ENCODE measurements at regions not wholly inside any gene's neighbourhood (a gene's known extent, or its start where the extent isn't known, plus 50 kb on each side); places are given as distances from the start of the nearest gene placed in this dataset.

- Histone ChIP-seq H3K23ac (ENCODE audit: insufficient read length) (no peak overlapping the region), H3K14ac (ENCODE audit: insufficient read length) (no peak overlapping the region), H3K4me3 (ENCODE audit: extremely low read depth in 1 of 4, insufficient read depth in 2 of 4, low read depth in 3 of 4, low read length in 4 of 4) (no peak overlapping the region), H3K79me1 (ENCODE audit: low read depth, low read length) (no peaks in the 10 kb centered on the region), H3K27ac (ENCODE audit: low read depth, low read length) (no peak overlapping the region), H3K27me3 (replicated peaks in 1 of 4; ENCODE audit: control insufficient read depth in 3 of 4, extremely low read depth in 1 of 4, insufficient read depth in 3 of 4, low read length in 3 of 4) (no peaks in the 10 kb centered on the region), H2BK12ac (ENCODE audit: low read depth, low read length) (no peak overlapping the region), H3K4me2 (ENCODE audit: insufficient read depth in 1 of 2, low read depth in 2 of 2, low read length in 2 of 2) (no peak overlapping the region), H3K56ac (replicated peaks; ENCODE audit: insufficient read length, low read depth, low read length) (no peak overlapping the region), H2BK20ac (ENCODE audit: low read length) (no peak overlapping the region), H4K91ac (replicated peaks; ENCODE audit: insufficient read length, low read length) (no peak overlapping the region), H3K18ac (ENCODE audit: extremely low read depth, low read length) (no peak overlapping the region), H2AK5ac (ENCODE audit: low read depth, low read length) (no peak overlapping the region), H4K20me1 (replicated peaks in 1 of 2; ENCODE audit: control insufficient read depth in 1 of 2, insufficient read depth in 2 of 2, low read length in 2 of 2) (no peaks in the 10 kb centered on the region), H2BK15ac (ENCODE audit: low read length) (no peak overlapping the region), H3K36me3 (ENCODE audit: control insufficient read depth in 2 of 4, insufficient read depth in 4 of 4, low read length in 3 of 4) (no peaks in the 10 kb centered on the region), H2BK120ac (replicated peaks; ENCODE audit: low read depth, low read length) (no peak overlapping the region), H3K9ac (replicated peaks in 1 of 4; ENCODE audit: extremely low read depth in 1 of 4, low read depth in 3 of 4, low read length in 3 of 4) (no peak overlapping the region), H3K4me1 (replicated peaks in 1 of 4; ENCODE audit: control insufficient read depth in 3 of 4, insufficient read depth in 4 of 4, low read length in 3 of 4) (peaks cover 8 to 15% (median 11%) of the 10 kb centered on the region in 4 experiments; a peak in 6 of 7 replicates), H4K8ac (ENCODE audit: extremely low read depth, insufficient read depth, low read length) (no peak overlapping the region), H3K79me2 (ENCODE audit: control insufficient read depth in 1 of 2, insufficient read depth in 2 of 2, low read length in 2 of 2) (no peaks in the 10 kb centered on the region), H2BK5ac (ENCODE audit: low read depth, low read length) (no peak overlapping the region), H3K23me2 (ENCODE audit: low read depth, low read length) (no peaks in the 10 kb centered on the region), H2AFZ (ENCODE audit: low read length) (no peak overlapping the region), H3K4ac (replicated peaks; ENCODE audit: insufficient read length, low read depth, low read length) (no peak overlapping the region), H3K9me3 (ENCODE audit: insufficient read depth in 2 of 2, low read depth in 1 of 2, low read length in 1 of 2) (no peaks in the 10 kb centered on the region), H4K5ac (ENCODE audit: insufficient read length, low read depth, low read length) (no peak overlapping the region)
- ChIA-PET CTCF (ENCODE audit: partially characterized antibody) (no interaction called here), POLR2A (ENCODE audit: partially characterized antibody) (no interaction called here)
- DNase-seq (ENCODE audit: low read depth in 1 of 2, low spot score in 2 of 2): no peak
- FAIRE-seq: no peak
- WGBS, 2 experiments (ENCODE audit: extremely low coverage in 1 of 2, insufficient coverage in 1 of 2, insufficient read length in 1 of 2, insufficient replicate concordance in 2 of 2, low coverage in 1 of 2, low lambda C conversion rate in 2 of 2, missing lambda C conversion rate in 1 of 2): 91% methylated on average over 1 of the region's 1 CpG; no CpG with 5 or more reads in 1 of the 2 experiments
- no peak for TF ChIP-seq EZH2 (IDR thresholded peaks at IDR 0.05; ENCODE audit: low read depth, low read length, severe bottlenecking)
- no peak for TF ChIP-seq ATF2 (IDR thresholded peaks at IDR 0.05; ENCODE audit: low read length)
- TF ChIP-seq SP2 (IDR thresholded peaks at IDR 0.05; ENCODE audit: low read length): no peak
- TF ChIP-seq KDM1A (IDR thresholded peaks at IDR 0.05; ENCODE audit: borderline replicate concordance, low read length): no peak
- TF ChIP-seq TEAD4 (IDR thresholded peaks at IDR 0.05; ENCODE audit: low read depth, low read length): no peak
Measured at GRCh38 chr3:150101016-150101415, 130.3 kb upstream of the PFN2 start.
